ENCODE measurements at regions not wholly inside any gene's neighbourhood (a gene's known extent, or its start where the extent isn't known, plus 50 kb on each side); places are given as distances from the start of the nearest gene placed in this dataset.

- Histone ChIP-seq H3K9me3 (ENCODE audit: low read depth, low read length) (no peaks in the 10 kb centered on the region), H3K4me3 (ENCODE audit: low read length) (no peak overlapping the region), H3K4me1 (ENCODE audit: insufficient read depth, low read length) (peaks cover 3% of the 10 kb centered on the region), H3K27me3 (ENCODE audit: insufficient read depth, low read length) (no peaks in the 10 kb centered on the region)
Observed at GRCh38 chr6:168875811-168876576, 377.7 kb downstream of the THBS2 start.

- Histone ChIP-seq H3K4me1 (ENCODE audit: insufficient read depth, low read length) (peaks cover 3% of the 10 kb centered on the region), H3K9me3 (ENCODE audit: low read depth, low read length) (no peaks in the 10 kb centered on the region), H3K4me3 (ENCODE audit: low read length) (no peak overlapping the region), H3K27me3 (ENCODE audit: insufficient read depth, low read length) (no peaks in the 10 kb centered on the region)
Observed at GRCh38 chr6:168874637-168875036, 379.0 kb downstream of the THBS2 start.

GRCh38 chr6:168873278-168874190 is 380.1 kb downstream of the THBS2 start:
- H3K9me3 ChIP-seq (ENCODE audit: low read depth, low read length): no peaks in the 10 kb centered on the region
- H3K4me3 ChIP-seq (ENCODE audit: low read length): no peak overlapping the region
- peaks cover 3% of the 10 kb centered on the region for H3K4me1 ChIP-seq (ENCODE audit: insufficient read depth, low read length)
- H3K27me3 ChIP-seq (ENCODE audit: insufficient read depth, low read length): no peaks in the 10 kb centered on the region

- H3K9me3 ChIP-seq (ENCODE audit: low read depth, low read length): no peaks in the 10 kb centered on the region
- H3K4me1 ChIP-seq (ENCODE audit: insufficient read depth, low read length): no peaks in the 10 kb centered on the region
- no peak overlapping the region for H3K4me3 ChIP-seq (ENCODE audit: low read length)
- H3K27me3 ChIP-seq (ENCODE audit: insufficient read depth, low read length): no peaks in the 10 kb centered on the region
Observed at GRCh38 chr6:168871642-168872315, 381.9 kb downstream of the THBS2 start.

- no peaks in the 10 kb centered on the region for H3K27me3 ChIP-seq (ENCODE audit: insufficient read depth, low read length)
- no peaks in the 10 kb centered on the region for H3K4me1 ChIP-seq (ENCODE audit: insufficient read depth, low read length)
- H3K9me3 ChIP-seq (ENCODE audit: low read depth, low read length): no peaks in the 10 kb centered on the region
- H3K4me3 ChIP-seq (ENCODE audit: low read length): no peak overlapping the region
Observed at GRCh38 chr6:168870982-168871381, 382.7 kb downstream of the THBS2 start.

- Histone ChIP-seq H3K4me1 (ENCODE audit: insufficient read depth, low read length) (no peaks in the 10 kb centered on the region), H3K27me3 (ENCODE audit: insufficient read depth, low read length) (no peaks in the 10 kb centered on the region), H3K4me3 (ENCODE audit: low read length) (no peak overlapping the region), H3K9me3 (ENCODE audit: low read depth, low read length) (no peaks in the 10 kb centered on the region)
Observed at GRCh38 chr6:168867247-168868102, 386.2 kb downstream of the THBS2 start.

- H3K4me1 ChIP-seq (ENCODE audit: insufficient read depth, low read length): no peaks in the 10 kb centered on the region
- no peaks in the 10 kb centered on the region for H3K9me3 ChIP-seq (ENCODE audit: low read depth, low read length)
- H3K4me3 ChIP-seq (ENCODE audit: low read length): no peak overlapping the region
- H3K27me3 ChIP-seq (ENCODE audit: insufficient read depth, low read length): no peaks in the 10 kb centered on the region
Observed at GRCh38 chr6:168866534-168866933, 387.1 kb downstream of the THBS2 start.

- Histone ChIP-seq H3K4me1 (ENCODE audit: insufficient read depth, low read length) (no peaks in the 10 kb centered on the region), H3K4me3 (ENCODE audit: low read length) (no peak overlapping the region), H3K27me3 (ENCODE audit: insufficient read depth, low read length) (no peaks in the 10 kb centered on the region), H3K9me3 (ENCODE audit: low read depth, low read length) (no peaks in the 10 kb centered on the region)
Observed at GRCh38 chr6:168865522-168865921, 388.1 kb downstream of the THBS2 start.

GRCh38 chr6:168864541-168865460 is 388.8 kb downstream of the THBS2 start:
- no peaks in the 10 kb centered on the region for H3K9me3 ChIP-seq (ENCODE audit: low read depth, low read length)
- H3K27me3 ChIP-seq (ENCODE audit: insufficient read depth, low read length): no peaks in the 10 kb centered on the region
- no peak overlapping the region for H3K4me3 ChIP-seq (ENCODE audit: low read length)
- no peaks in the 10 kb centered on the region for H3K4me1 ChIP-seq (ENCODE audit: insufficient read depth, low read length)

GRCh38 chr6:168863467-168863866 is 390.2 kb downstream of the THBS2 start:
- Histone ChIP-seq H3K4me3 (ENCODE audit: low read length) (no peak overlapping the region), H3K9me3 (ENCODE audit: low read depth, low read length) (no peaks in the 10 kb centered on the region), H3K27me3 (ENCODE audit: insufficient read depth, low read length) (no peaks in the 10 kb centered on the region), H3K4me1 (ENCODE audit: insufficient read depth, low read length) (no peaks in the 10 kb centered on the region)

- Histone ChIP-seq H3K27me3 (ENCODE audit: insufficient read depth, low read length) (no peaks in the 10 kb centered on the region), H3K4me1 (ENCODE audit: insufficient read depth, low read length) (no peaks in the 10 kb centered on the region), H3K9me3 (ENCODE audit: low read depth, low read length) (no peaks in the 10 kb centered on the region), H3K4me3 (ENCODE audit: low read length) (no peak overlapping the region)
Observed at GRCh38 chr6:168862346-168862980, 391.2 kb downstream of the THBS2 start.

- Histone ChIP-seq H3K9me3 (ENCODE audit: low read depth, low read length) (no peaks in the 10 kb centered on the region), H3K27me3 (ENCODE audit: insufficient read depth, low read length) (no peaks in the 10 kb centered on the region), H3K4me3 (ENCODE audit: low read length) (no peak overlapping the region), H3K4me1 (ENCODE audit: insufficient read depth, low read length) (no peaks in the 10 kb centered on the region)
Observed at GRCh38 chr6:168860987-168861386, 392.7 kb downstream of the THBS2 start.

GRCh38 chr6:168860341-168860740 is 393.3 kb downstream of the THBS2 start:
- H3K27me3 ChIP-seq (ENCODE audit: insufficient read depth, low read length): no peaks in the 10 kb centered on the region
- H3K9me3 ChIP-seq (ENCODE audit: low read depth, low read length): no peaks in the 10 kb centered on the region
- no peak overlapping the region for H3K4me3 ChIP-seq (ENCODE audit: low read length)
- no peaks in the 10 kb centered on the region for H3K4me1 ChIP-seq (ENCODE audit: insufficient read depth, low read length)

All from mononuclear cell (primary cell).